Activated T-cell treated with anti-CD3 and anti-CD28 coated beads, Interleukin-2, amount 50 U/mL, for 1 hour (primary cell): ENCODE measurements at regions not wholly inside any gene's neighbourhood (a gene's known extent, or its start where the extent isn't known, plus 50 kb on each side); places are given as distances from the start of the nearest gene placed in this dataset.

Source experiments
- DNase-seq: peaks from one replicate; pipeline ENCODE4 v3.0.0-alpha.2; 2020

- DNase-seq, result no peak
These were observed 550.1 kb upstream of the B3GALT2 start for GRCh38 chr1:193736507-193736906.

GRCh38 chr1:193733674-193734073 is 547.3 kb upstream of the B3GALT2 start:
- DNase-seq, result no peak

GRCh38 chr1:193730017-193730416 is 543.6 kb upstream of the B3GALT2 start:
- DNase-seq, result no peak

- no peak for DNase-seq
These were observed 543.0 kb upstream of the B3GALT2 start for GRCh38 chr1:193729429-193729828.

- no peak for DNase-seq
These were observed 541.4 kb upstream of the B3GALT2 start for GRCh38 chr1:193727850-193728249.

GRCh38 chr1:193726722-193727121 is 540.3 kb upstream of the B3GALT2 start:
- DNase-seq, result no peak

- DNase-seq, result no peak
These were observed 526.0 kb upstream of the B3GALT2 start for GRCh38 chr1:193712392-193712791.

- no peak for DNase-seq
These were observed 523.2 kb upstream of the B3GALT2 start for GRCh38 chr1:193709607-193710006.

GRCh38 chr1:193707271-193708021 is 521.0 kb upstream of the B3GALT2 start:
- DNase-seq, result no peak

GRCh38 chr1:193706766-193707165 is 520.4 kb upstream of the B3GALT2 start:
- DNase-seq, result no peak

GRCh38 chr1:193705554-193705981 is 519.2 kb upstream of the B3GALT2 start:
- DNase-seq, result no peak

GRCh38 chr1:193703655-193704054 is 517.2 kb upstream of the B3GALT2 start:
- no peak for DNase-seq

GRCh38 chr1:193703121-193703520 is 516.7 kb upstream of the B3GALT2 start:
- DNase-seq, result no peak

GRCh38 chr1:193701759-193702158 is 515.3 kb upstream of the B3GALT2 start:
- DNase-seq, result no peak

GRCh38 chr1:193700710-193701355 is 514.4 kb upstream of the B3GALT2 start:
- DNase-seq, result no peak

GRCh38 chr1:193699261-193699660 is 512.8 kb upstream of the B3GALT2 start:
- no peak for DNase-seq

GRCh38 chr1:193697776-193698175 is 511.4 kb upstream of the B3GALT2 start:
- DNase-seq, result no peak

GRCh38 chr1:193697115-193697762 is 510.8 kb upstream of the B3GALT2 start:
- no peak for DNase-seq

GRCh38 chr1:193694741-193695140 is 508.3 kb upstream of the B3GALT2 start:
- DNase-seq, result no peak

GRCh38 chr1:193685986-193686385 is 499.6 kb upstream of the B3GALT2 start:
- DNase-seq, result no peak

GRCh38 chr1:193681422-193681821 is 495.0 kb upstream of the B3GALT2 start:
- DNase-seq, result no peak

- DNase-seq, result no peak
These were observed 494.5 kb upstream of the B3GALT2 start for GRCh38 chr1:193680924-193681316.

- DNase-seq, result no peak
These were observed 494.0 kb upstream of the B3GALT2 start for GRCh38 chr1:193680247-193680923.

GRCh38 chr1:193677874-193678273 is 491.5 kb upstream of the B3GALT2 start:
- no peak for DNase-seq
